WTC11 (cell line): ENCODE measurements at regions not wholly inside any gene's neighbourhood (a gene's known extent, or its start where the extent isn't known, plus 50 kb on each side); places are given as distances from the start of the nearest gene placed in this dataset.

Source experiments
- ATAC-seq: fragments of 200-7000 bp; cut with Tn5 transposase; 2 replicates; pipeline ENCODE4 v1.10.0; 2021; ENCODE audit warnings: mild to moderate bottlenecking, moderate library complexity
- CTCF ChIA-PET: fragments of 300-600 bp; sonication (Branson Sonifier 250); formaldehyde crosslinking; loops from one replicate; lab custom pipeline; 2021; ENCODE audit warnings: antibody characterized with exemption; lab: Charles Lee
- POLR2A ChIA-PET: fragments of 350-600 bp; sonication (Branson Sonifier 250); formaldehyde crosslinking; loops from one replicate; lab custom pipeline; 2021; ENCODE audit warnings: antibody characterized with exemption; lab: Charles Lee
- DNase-seq: peaks from one replicate; pipeline ENCODE4 v3.0.0; 2021; ENCODE audit warnings: low spot score
- H3K27ac Mint-ChIP-seq: 2 replicates; pipeline ENCODE4 v1.8.0; 2021; ENCODE audit warnings: mixed read lengths
- H3K27me3 Mint-ChIP-seq: 2 replicates; pipeline ENCODE4 v1.8.0; 2021; ENCODE audit warnings: low read depth, mild to moderate bottlenecking, moderate library complexity, mixed read lengths
- H3K36me3 Mint-ChIP-seq: 2 replicates; pipeline ENCODE4 v1.8.0; 2021; ENCODE audit warnings: mixed read lengths
- H3K4me1 Mint-ChIP-seq: 2 replicates; pipeline ENCODE4 v1.8.0; 2022; ENCODE audit warnings: mixed read lengths
- H3K4me3 Mint-ChIP-seq: 2 replicates; pipeline ENCODE4 v1.8.0; 2021; ENCODE audit warnings: mild to moderate bottlenecking, moderate library complexity, mixed read lengths
- H3K9me3 Mint-ChIP-seq: 2 replicates; pipeline ENCODE4 v1.8.0; 2021; ENCODE audit warnings: mixed read lengths
- ATF2 ChIP-seq: sonication (generic); formaldehyde crosslinking; IDR thresholded peaks from 2 replicates; pipeline ENCODE4 v1.8.1; 2022; ENCODE audit warnings: low read depth, missing genetic modification reagents, borderline replicate concordance
- ATF3 ChIP-seq: sonication (generic); formaldehyde crosslinking; conservative IDR thresholded peaks from 2 replicates; pipeline ENCODE4 v1.8.1; 2022; ENCODE audit warnings: mild to moderate bottlenecking, missing genetic modification reagents
- ELF4 ChIP-seq: sonication (generic); formaldehyde crosslinking; IDR thresholded peaks from 2 replicates; pipeline ENCODE4 v1.8.1; 2022; ENCODE audit warnings: low read depth, mild to moderate bottlenecking, moderate library complexity, missing genetic modification reagents
- MAX ChIP-seq: sonication (generic); formaldehyde crosslinking; IDR thresholded peaks from 2 replicates; pipeline ENCODE4 v1.8.0; 2022; ENCODE audit warnings: mild to moderate bottlenecking, missing genetic modification reagents
- MYBL2 ChIP-seq: sonication (generic); formaldehyde crosslinking; IDR thresholded peaks from 2 replicates; pipeline ENCODE4 v1.8.1; 2023; ENCODE audit warnings: mild to moderate bottlenecking, moderate library complexity, missing genetic modification reagents
- NFATC4 ChIP-seq: fragments of 250-450 bp; sonication (Bioruptor Pico); IDR thresholded peaks from 2 replicates; pipeline ENCODE4 v1.9.0; 2021; ENCODE audit warnings: mild to moderate bottlenecking
- NR1H2 ChIP-seq: sonication (generic); formaldehyde crosslinking; IDR thresholded peaks from 2 replicates; pipeline ENCODE4 v1.9.0; 2021; ENCODE audit warnings: mild to moderate bottlenecking, moderate library complexity, missing genetic modification reagents
- TEAD4 ChIP-seq: sonication (generic); formaldehyde crosslinking; IDR thresholded peaks from 2 replicates; pipeline ENCODE4 v1.8.0; 2022; ENCODE audit warnings: mild to moderate bottlenecking, missing genetic modification reagents
- TP53 ChIP-seq: sonication (generic); formaldehyde crosslinking; IDR thresholded peaks from 2 replicates; pipeline ENCODE4 v1.8.1; 2023; ENCODE audit warnings: mild to moderate bottlenecking, missing genetic modification reagents
- ZNF396 ChIP-seq: fragments of 250-450 bp; sonication (Bioruptor Pico); IDR thresholded peaks from 2 replicates; pipeline ENCODE4 v1.8.0; 2021; ENCODE audit warnings: mild to moderate bottlenecking, moderate library complexity, borderline replicate concordance

GRCh38 chr13:108574856-108575255 is 54.6 kb upstream of the MYO16 start (continued):
- no peak for TF ChIP-seq ATF3 (CRISPR knock-in tag)
- TF ChIP-seq NFATC4 (CRISPR knock-in tag): no peak
- TF ChIP-seq TP53 (CRISPR knock-in tag): no peak
- TF ChIP-seq MYBL2 (CRISPR knock-in tag): no peak
- TF ChIP-seq ATF2 (CRISPR knock-in tag): no peak
- no peak for TF ChIP-seq NR1H2

GRCh38 chr13:108575430-108575829 is 54.0 kb upstream of the MYO16 start:
- Mint-ChIP-seq H3K36me3 (no peaks in the 10 kb centered on the region), H3K4me1 (no peaks in the 10 kb centered on the region), H3K9me3 (no peaks in the 10 kb centered on the region), H3K27ac (no peak overlapping the region), H3K27me3 (no peaks in the 10 kb centered on the region), H3K4me3 (no peak overlapping the region)
- DNase-seq (no peak), ATAC-seq (no peak)
- CTCF ChIA-PET: no interaction called here
- TF ChIP-seq ZNF396 (CRISPR knock-in tag) (no peak), TEAD4 (no peak), MAX (CRISPR knock-in tag) (no peak), ELF4 (CRISPR knock-in tag) (no peak)
- POLR2A ChIA-PET: interaction anchor here (0.6 to 0.8 kb wide), 2 partner anchors 28 to 54 kb away, joined by 4 to 5 read pairs; partner anchors contain the start of gene MYO16
